ENCODE measurements at regions not wholly inside any gene's neighbourhood (a gene's known extent, or its start where the extent isn't known, plus 50 kb on each side); places are given as distances from the start of the nearest gene placed in this dataset.

DNA sequence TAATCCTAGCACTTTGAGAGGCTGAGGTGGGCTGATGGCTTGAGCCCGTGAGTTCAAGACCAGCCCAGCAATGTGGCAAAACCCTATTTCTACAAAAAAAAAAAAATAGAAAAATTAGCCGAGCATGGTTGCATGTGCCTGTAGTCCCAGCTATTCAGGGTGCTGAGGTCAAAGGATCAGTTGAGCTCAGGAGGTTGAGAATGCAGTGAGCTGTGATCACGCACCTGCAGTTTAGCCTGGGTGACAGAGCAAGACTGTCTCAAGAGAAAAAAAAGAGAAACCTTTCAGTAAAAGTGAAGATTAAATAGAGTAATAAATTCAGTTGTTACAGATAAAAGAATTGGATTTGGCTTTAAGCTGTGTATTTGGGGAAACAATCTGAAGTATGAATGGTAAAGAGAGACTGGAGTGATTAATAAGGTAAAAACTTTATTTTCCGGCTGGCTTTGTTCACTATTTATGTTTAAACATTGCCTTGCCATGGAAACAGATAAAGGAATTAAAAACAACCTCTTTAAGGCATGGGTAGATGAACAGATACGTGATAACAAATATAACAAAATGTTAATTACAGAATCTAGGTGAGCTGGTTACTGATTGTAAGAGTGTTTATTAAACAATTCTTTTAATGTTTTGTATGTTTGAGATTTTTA, 56.0 kb upstream of the PCAT7 start:
- POLR2A ChIA-PET: no interaction called here
- no peak for DNase-seq (ENCODE audit: low spot score)
- H3K27me3 Mint-ChIP-seq (ENCODE audit: low read depth): no peaks in the 10 kb centered on the region
- no peak for ATAC-seq
- TF ChIP-seq NR2C2 (CRISPR knock-in tag; IDR thresholded peaks at IDR 0.05) (no peak), ZNF671 (CRISPR knock-in tag; IDR thresholded peaks at IDR 0.05) (no peak), ZNF219 (CRISPR knock-in tag; IDR thresholded peaks at IDR 0.05; ENCODE audit: borderline replicate concordance) (no peak), NR1H2 (CRISPR knock-in tag; IDR thresholded peaks at IDR 0.05) (no peak), ZNF232 (CRISPR knock-in tag; IDR thresholded peaks at IDR 0.05) (no peak), RORB (CRISPR knock-in tag; IDR thresholded peaks at IDR 0.05) (no peak), CBFB (CRISPR knock-in tag; IDR thresholded peaks at IDR 0.05; ENCODE audit: low read depth) (no peak), GTF2I (CRISPR knock-in tag; conservative IDR thresholded peaks at IDR 0.05) (no peak), PRRX2 (CRISPR knock-in tag; IDR thresholded peaks at IDR 0.05) (no peak)
- TF ChIP-seq, protein P1, sequence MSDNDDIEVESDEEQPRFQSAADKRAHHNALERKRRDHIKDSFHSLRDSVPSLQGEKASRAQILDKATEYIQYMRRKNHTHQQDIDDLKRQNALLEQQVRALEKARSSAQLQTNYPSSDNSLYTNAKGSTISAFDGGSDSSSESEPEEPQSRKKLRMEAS (CRISPR knock-in tag; IDR thresholded peaks at IDR 0.05): no peak
- TF ChIP-seq, protein P2, sequence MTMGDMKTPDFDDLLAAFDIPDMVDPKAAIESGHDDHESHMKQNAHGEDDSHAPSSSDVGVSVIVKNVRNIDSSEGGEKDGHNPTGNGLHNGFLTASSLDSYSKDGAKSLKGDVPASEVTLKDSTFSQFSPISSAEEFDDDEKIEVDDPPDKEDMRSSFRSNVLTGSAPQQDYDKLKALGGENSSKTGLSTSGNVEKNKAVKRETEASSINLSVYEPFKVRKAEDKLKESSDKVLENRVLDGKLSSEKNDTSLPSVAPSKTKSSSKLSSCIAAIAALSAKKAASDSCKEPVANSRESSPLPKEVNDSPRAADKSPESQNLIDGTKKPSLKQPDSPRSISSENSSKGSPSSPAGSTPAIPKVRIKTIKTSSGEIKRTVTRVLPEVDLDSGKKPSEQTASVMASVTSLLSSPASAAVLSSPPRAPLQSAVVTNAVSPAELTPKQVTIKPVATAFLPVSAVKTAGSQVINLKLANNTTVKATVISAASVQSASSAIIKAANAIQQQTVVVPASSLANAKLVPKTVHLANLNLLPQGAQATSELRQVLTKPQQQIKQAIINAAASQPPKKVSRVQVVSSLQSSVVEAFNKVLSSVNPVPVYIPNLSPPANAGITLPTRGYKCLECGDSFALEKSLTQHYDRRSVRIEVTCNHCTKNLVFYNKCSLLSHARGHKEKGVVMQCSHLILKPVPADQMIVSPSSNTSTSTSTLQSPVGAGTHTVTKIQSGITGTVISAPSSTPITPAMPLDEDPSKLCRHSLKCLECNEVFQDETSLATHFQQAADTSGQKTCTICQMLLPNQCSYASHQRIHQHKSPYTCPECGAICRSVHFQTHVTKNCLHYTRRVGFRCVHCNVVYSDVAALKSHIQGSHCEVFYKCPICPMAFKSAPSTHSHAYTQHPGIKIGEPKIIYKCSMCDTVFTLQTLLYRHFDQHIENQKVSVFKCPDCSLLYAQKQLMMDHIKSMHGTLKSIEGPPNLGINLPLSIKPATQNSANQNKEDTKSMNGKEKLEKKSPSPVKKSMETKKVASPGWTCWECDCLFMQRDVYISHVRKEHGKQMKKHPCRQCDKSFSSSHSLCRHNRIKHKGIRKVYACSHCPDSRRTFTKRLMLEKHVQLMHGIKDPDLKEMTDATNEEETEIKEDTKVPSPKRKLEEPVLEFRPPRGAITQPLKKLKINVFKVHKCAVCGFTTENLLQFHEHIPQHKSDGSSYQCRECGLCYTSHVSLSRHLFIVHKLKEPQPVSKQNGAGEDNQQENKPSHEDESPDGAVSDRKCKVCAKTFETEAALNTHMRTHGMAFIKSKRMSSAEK (CRISPR knock-in tag; IDR thresholded peaks at IDR 0.05; ENCODE audit: borderline replicate concordance): no peak
- TF ChIP-seq, protein P3, sequence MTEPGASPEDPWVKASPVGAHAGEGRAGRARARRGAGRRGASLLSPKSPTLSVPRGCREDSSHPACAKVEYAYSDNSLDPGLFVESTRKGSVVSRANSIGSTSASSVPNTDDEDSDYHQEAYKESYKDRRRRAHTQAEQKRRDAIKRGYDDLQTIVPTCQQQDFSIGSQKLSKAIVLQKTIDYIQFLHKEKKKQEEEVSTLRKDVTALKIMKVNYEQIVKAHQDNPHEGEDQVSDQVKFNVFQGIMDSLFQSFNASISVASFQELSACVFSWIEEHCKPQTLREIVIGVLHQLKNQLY (CRISPR knock-in tag; IDR thresholded peaks at IDR 0.05): no peak
- TF ChIP-seq, protein P4, sequence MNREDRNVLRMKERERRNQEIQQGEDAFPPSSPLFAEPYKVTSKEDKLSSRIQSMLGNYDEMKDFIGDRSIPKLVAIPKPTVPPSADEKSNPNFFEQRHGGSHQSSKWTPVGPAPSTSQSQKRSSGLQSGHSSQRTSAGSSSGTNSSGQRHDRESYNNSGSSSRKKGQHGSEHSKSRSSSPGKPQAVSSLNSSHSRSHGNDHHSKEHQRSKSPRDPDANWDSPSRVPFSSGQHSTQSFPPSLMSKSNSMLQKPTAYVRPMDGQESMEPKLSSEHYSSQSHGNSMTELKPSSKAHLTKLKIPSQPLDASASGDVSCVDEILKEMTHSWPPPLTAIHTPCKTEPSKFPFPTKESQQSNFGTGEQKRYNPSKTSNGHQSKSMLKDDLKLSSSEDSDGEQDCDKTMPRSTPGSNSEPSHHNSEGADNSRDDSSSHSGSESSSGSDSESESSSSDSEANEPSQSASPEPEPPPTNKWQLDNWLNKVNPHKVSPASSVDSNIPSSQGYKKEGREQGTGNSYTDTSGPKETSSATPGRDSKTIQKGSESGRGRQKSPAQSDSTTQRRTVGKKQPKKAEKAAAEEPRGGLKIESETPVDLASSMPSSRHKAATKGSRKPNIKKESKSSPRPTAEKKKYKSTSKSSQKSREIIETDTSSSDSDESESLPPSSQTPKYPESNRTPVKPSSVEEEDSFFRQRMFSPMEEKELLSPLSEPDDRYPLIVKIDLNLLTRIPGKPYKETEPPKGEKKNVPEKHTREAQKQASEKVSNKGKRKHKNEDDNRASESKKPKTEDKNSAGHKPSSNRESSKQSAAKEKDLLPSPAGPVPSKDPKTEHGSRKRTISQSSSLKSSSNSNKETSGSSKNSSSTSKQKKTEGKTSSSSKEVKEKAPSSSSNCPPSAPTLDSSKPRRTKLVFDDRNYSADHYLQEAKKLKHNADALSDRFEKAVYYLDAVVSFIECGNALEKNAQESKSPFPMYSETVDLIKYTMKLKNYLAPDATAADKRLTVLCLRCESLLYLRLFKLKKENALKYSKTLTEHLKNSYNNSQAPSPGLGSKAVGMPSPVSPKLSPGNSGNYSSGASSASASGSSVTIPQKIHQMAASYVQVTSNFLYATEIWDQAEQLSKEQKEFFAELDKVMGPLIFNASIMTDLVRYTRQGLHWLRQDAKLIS (CRISPR knock-in tag; IDR thresholded peaks at IDR 0.05; ENCODE audit: borderline replicate concordance): no peak
- TF ChIP-seq, protein P5, sequence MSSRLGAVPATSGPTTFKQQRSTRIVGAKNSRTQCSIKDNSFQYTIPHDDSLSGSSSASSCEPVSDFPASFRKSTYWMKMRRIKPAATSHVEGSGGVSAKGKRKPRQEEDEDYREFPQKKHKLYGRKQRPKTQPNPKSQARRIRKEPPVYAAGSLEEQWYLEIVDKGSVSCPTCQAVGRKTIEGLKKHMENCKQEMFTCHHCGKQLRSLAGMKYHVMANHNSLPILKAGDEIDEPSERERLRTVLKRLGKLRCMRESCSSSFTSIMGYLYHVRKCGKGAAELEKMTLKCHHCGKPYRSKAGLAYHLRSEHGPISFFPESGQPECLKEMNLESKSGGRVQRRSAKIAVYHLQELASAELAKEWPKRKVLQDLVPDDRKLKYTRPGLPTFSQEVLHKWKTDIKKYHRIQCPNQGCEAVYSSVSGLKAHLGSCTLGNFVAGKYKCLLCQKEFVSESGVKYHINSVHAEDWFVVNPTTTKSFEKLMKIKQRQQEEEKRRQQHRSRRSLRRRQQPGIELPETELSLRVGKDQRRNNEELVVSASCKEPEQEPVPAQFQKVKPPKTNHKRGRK (CRISPR knock-in tag; IDR thresholded peaks at IDR 0.05; ENCODE audit: borderline replicate concordance): no peak
- TF ChIP-seq, protein P6, sequence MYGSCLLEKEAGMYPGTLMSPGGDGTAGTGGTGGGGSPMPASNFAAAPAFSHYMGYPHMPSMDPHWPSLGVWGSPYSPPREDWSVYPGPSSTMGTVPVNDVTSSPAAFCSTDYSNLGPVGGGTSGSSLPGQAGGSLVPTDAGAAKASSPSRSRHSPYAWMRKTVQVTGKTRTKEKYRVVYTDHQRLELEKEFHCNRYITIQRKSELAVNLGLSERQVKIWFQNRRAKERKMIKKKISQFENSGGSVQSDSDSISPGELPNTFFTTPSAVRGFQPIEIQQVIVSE (CRISPR knock-in tag; IDR thresholded peaks at IDR 0.05; ENCODE audit: borderline replicate concordance): no peak
- CTCF ChIA-PET: no interaction called here
- no peak overlapping the region for H3K27ac Mint-ChIP-seq
- no peak overlapping the region for H3K4me3 Mint-ChIP-seq
- no peaks in the 10 kb centered on the region for H3K36me3 Mint-ChIP-seq
- H3K9me3 Mint-ChIP-seq: no peaks in the 10 kb centered on the region
- no peaks in the 10 kb centered on the region for H3K4me1 Mint-ChIP-seq

All from WTC11 (cell line).